Sigmoid colon (tissue), 6 donors: ENCODE measurements at regions not wholly inside any gene's neighbourhood (a gene's known extent, or its start where the extent isn't known, plus 50 kb on each side); places are given as distances from the start of the nearest gene placed in this dataset.
"Not testable (repeated sequence)": the region's sequence is repeated elsewhere in the genome, so short reads cannot be mapped to it uniquely, and the experiment has no call there.

Source experiments
- DNase-seq: peaks from one replicate; pipeline ENCODE4 v3.0.0-alpha.2; 2019
- H3K27ac ChIP-seq, 4 donors: fragments of 200-600 bp; sonication (generic); one replicate each; pipeline ENCODE4 v1.5.1; 2016 to 2019; ENCODE audit warnings: mild to moderate bottlenecking in 1 of 4
- H3K27me3 ChIP-seq, 3 donors: fragments of 200-600 bp; sonication (generic); one replicate each; pipeline ENCODE4 v1.5.1; 2019; ENCODE audit warnings: mild to moderate bottlenecking in 1 of 3
- H3K36me3 ChIP-seq, 4 donors: fragments of 200-600 bp; sonication (generic); one replicate each; pipeline ENCODE4 v1.5.1; 2016 to 2019
- H3K4me1 ChIP-seq, 4 donors: fragments of 200-600 bp; sonication (generic); one replicate each; pipeline ENCODE4 v1.5.1; 2017 to 2019
- H3K4me3 ChIP-seq, 4 donors: fragments of 200-600 bp; sonication (generic); one replicate each; pipeline ENCODE4 v1.5.1; 2017 to 2019; ENCODE audit warnings: mild to moderate bottlenecking in 2 of 4, moderate library complexity in 1 of 4
- H3K9me3 ChIP-seq, 4 donors: fragments of 200-600 bp in 3 of 4; sonication (generic) in 3 of 4; one replicate each; pipeline versions ENCODE4 v1.5.1 to v1.6.1; 2013 to 2019
- CTCF ChIP-seq, 4 experiments: fragments of 450-650 bp in 3 of 4; fragments of 200-600 bp in 1 of 4; IDR thresholded peaks; one replicate each; pipeline ENCODE4 v1.5.1; 2016 to 2019; ENCODE audit warnings: antibody characterized with exemption in 4 of 4, mild to moderate bottlenecking in 3 of 4, moderate library complexity in 2 of 4
- EP300 ChIP-seq, 4 donors: sonication (generic); formaldehyde crosslinking; IDR thresholded peaks; one replicate each; pipeline ENCODE4 v1.6.1; 2017; ENCODE audit warnings: antibody characterized with exemption in 4 of 4
- POLR2A ChIP-seq, 2 donors: fragments of 450-650 bp; IDR thresholded peaks; one replicate each; pipeline ENCODE4 v1.6.1; 2016; ENCODE audit warnings: antibody characterized with exemption in 2 of 2, mild to moderate bottlenecking in 2 of 2, moderate library complexity in 2 of 2
- POLR2AphosphoS5 ChIP-seq, 4 donors: sonication (generic); formaldehyde crosslinking; IDR thresholded peaks; one replicate each; pipeline ENCODE4 v1.6.1; 2017; ENCODE audit warnings: antibody characterized with exemption in 4 of 4
- WGBS, 2 donors: extraction: QIAGEN DNeasy Blood & Tissue Kit; methylation state at CpG; one replicate each; pipeline ENCODE4 v1.1.7; 2013; 5-methylcytosine and 5-hydroxymethylcytosine counted together
- intact Hi-C: fragments of 100-400 bp; cut with DNase I; formaldehyde crosslinking; loops from one replicate; pipeline ENCODE4 v1.15.1; 2023
- donor health status: healthy with polysubstance abuse.
- donor health status: healthy.

- Histone ChIP-seq H3K9me3 (peaks cover 0 to 2% (median 0%) of the 10 kb centered on the region in 4 donors), H3K4me1 (no peaks in the 10 kb centered on the region), H3K36me3 (no peaks in the 10 kb centered on the region), H3K27ac (no peak overlapping the region), H3K27me3 (no peaks in the 10 kb centered on the region), H3K4me3 (no peak overlapping the region)
- WGBS, 2 donors = 86 to 89% methylated on average over 7 of the region's 7 CpGs
- TF ChIP-seq POLR2A (IDR thresholded peaks at IDR 0.05) (no peak), EP300 (IDR thresholded peaks at IDR 0.05) (no peak), CTCF (IDR thresholded peaks at IDR 0.05) (no peak), POLR2AphosphoS5 (IDR thresholded peaks at IDR 0.05) (no peak)
- no peak for DNase-seq
- intact Hi-C loops = no loop called here
Observed at GRCh38 chr6:9697263-9697931, 717.5 kb downstream of the TFAP2A start.

GRCh38 chr6:9690388-9690787, 724.5 kb downstream of the TFAP2A start:
- no peak overlapping the region for H3K4me3 ChIP-seq
- no peaks in the 10 kb centered on the region for H3K27me3 ChIP-seq
- DNase-seq = no peak
- H3K36me3 ChIP-seq = no peaks in the 10 kb centered on the region
- intact Hi-C loops = no loop called here
- H3K9me3 ChIP-seq = peaks cover 0 to 2% (median 0%) of the 10 kb centered on the region in 4 donors
- TF ChIP-seq EP300 (IDR thresholded peaks at IDR 0.05) (no peak), POLR2A (IDR thresholded peaks at IDR 0.05) (no peak), POLR2AphosphoS5 (IDR thresholded peaks at IDR 0.05) (no peak), CTCF (IDR thresholded peaks at IDR 0.05) (no peak)
- H3K4me1 ChIP-seq = no peaks in the 10 kb centered on the region
- no peak overlapping the region for H3K27ac ChIP-seq

GRCh38 chr6:9680727-9681126, 734.1 kb downstream of the TFAP2A start:
- intact Hi-C loops = not testable (repeated sequence)

GRCh38 chr6:9675122-9675521, 739.8 kb downstream of the TFAP2A start:
- 23 to 47% methylated on average over 1 of the region's 1 CpG for WGBS, 2 donors
- H3K27ac ChIP-seq = no peak overlapping the region
- no peak overlapping the region for H3K4me3 ChIP-seq
- no peaks in the 10 kb centered on the region for H3K4me1 ChIP-seq
- no peak for DNase-seq
- intact Hi-C loops = no loop called here
- no peaks in the 10 kb centered on the region for H3K27me3 ChIP-seq
- no peaks in the 10 kb centered on the region for H3K36me3 ChIP-seq
- TF ChIP-seq POLR2A (IDR thresholded peaks at IDR 0.05) (no peak), POLR2AphosphoS5 (IDR thresholded peaks at IDR 0.05) (no peak), CTCF (IDR thresholded peaks at IDR 0.05) (no peak), EP300 (IDR thresholded peaks at IDR 0.05) (no peak)
- no peaks in the 10 kb centered on the region for H3K9me3 ChIP-seq

More at GRCh38 chr6:9680727-9681126, 734.1 kb downstream of the TFAP2A start:
- H3K4me3 ChIP-seq, H3K27ac ChIP-seq, H3K27me3 ChIP-seq, H3K36me3 ChIP-seq, H3K4me1 ChIP-seq, H3K9me3 ChIP-seq, DNase-seq: not testable (repeated sequence)
- WGBS, 2 donors = 87 to 94% methylated on average over 6 of the region's 6 CpGs

- no peak overlapping the region for H3K4me3 ChIP-seq
- intact Hi-C loops = no loop called here
- no peak for DNase-seq
- H3K27ac ChIP-seq = no peak overlapping the region
- WGBS, 2 donors = 76 to 84% methylated on average over 4 of the region's 4 CpGs
- TF ChIP-seq EP300 (IDR thresholded peaks at IDR 0.05) (no peak), CTCF (IDR thresholded peaks at IDR 0.05) (no peak), POLR2A (IDR thresholded peaks at IDR 0.05) (no peak), POLR2AphosphoS5 (IDR thresholded peaks at IDR 0.05) (no peak)
- H3K27me3 ChIP-seq = no peaks in the 10 kb centered on the region
- H3K4me1 ChIP-seq = no peaks in the 10 kb centered on the region
- no peaks in the 10 kb centered on the region for H3K9me3 ChIP-seq
- H3K36me3 ChIP-seq = no peaks in the 10 kb centered on the region
Observed at GRCh38 chr6:9659848-9660247, 755.0 kb downstream of the TFAP2A start.
